Esophagus mucosa (tissue), 1 donor: ENCODE measurements at regions not wholly inside any gene's neighbourhood (a gene's known extent, or its start where the extent isn't known, plus 50 kb on each side); places are given as distances from the start of the nearest gene placed in this dataset.

Source experiments
- ATAC-seq: fragments of 200-7000 bp; cut with Tn5 transposase; one replicate; pipeline ENCODE4 v1.9.1; 2020
- donor health status: DM: yes; HTN: yes; CAD: no.

DNA sequence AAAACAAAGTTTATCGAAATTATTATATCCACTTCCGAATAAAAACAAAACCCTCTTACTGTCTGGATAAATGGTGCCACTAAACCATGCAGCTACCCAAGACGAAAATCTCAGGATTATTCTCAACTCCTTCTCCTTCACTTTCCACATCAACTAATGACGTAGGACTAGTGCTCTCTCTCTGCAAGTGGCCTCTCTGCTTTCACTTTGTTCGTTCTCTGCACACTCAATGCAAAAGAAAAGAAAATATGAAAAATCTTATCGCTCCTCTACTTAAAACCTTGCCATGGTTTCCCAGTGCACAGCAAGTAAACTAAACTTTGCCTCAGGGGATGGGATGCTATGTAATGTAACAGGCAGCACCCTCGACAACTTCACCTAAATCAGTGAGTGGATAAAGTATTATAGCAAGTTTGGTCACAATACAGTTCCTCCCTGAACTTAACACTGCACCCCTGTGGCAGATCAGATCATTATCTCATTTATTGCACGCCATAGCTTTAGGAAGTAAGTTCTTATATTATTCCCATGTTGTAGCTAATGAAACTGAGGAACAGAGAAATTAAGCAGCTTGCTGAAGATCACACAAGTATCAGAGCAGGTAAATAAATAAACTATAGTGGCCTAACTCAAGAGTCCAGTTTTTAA is 262.7 kb upstream of the GADL1 start:
- no peak for ATAC-seq

DNA sequence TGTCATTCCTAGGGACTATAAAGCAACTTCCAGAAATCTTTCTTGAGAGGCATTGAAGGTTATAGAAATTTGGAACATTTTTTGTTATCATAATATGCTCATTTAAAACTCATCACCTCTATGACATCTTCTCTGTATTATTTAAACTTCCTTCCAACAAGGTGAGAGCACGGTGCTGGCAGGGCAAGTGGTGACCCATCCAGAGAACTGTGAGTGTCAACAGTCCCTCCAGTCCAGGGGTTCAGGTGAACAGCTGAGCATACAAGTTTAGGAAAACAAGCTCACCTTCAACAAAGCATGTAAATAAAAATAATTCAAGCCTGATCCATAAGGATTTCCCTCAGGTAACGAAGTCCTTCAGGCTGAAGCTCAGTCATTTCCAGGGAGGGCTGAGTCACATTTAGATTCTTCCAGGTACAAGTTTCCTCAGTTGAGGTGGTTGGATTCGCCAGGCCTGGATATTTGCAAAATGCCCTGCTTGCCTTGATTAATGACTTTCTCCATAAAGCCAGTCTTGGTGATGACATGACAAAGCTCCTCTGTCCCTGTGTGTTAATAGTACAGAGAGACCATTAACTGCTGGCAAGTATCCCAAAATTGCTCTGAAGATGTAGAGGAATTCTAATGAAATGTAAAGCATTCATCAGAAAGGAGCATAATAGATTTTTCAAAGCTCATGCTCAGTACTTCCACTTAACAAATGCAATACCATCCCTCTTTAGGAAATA is 263.6 kb upstream of the GADL1 start:
- ATAC-seq, result no peak

DNA sequence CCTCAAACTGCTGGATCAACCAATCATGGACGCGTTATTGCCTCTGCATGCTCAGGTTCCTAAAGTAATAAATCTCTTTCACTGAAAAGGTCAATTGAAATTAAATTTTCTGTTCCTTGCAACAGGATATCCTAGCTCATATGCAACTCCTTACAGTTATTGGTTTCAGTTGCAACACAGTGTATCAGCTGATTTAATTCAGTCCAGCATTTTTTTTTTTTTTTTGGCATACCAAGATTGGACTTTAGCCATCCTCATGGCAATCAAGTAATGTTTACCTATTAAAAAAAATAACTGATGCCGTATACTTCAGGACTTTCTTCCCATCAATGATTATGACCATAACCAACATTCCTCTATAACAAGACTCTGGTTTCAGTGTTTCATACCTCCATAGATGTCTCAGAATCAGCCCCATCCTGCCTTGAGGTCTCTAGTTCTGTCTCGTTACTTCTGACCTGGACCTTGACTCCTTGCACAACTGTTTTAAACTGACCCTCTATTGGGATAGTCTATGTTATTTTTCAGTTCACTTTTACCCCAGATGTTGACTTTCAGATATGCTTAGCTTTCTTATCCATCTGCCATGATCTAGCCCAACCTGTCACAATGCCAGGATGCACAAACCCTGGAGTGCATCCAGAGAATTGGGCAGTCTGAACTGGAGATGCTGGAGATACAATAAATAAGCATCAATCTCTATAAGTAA is 265.0 kb upstream of the GADL1 start:
- no peak for ATAC-seq

DNA sequence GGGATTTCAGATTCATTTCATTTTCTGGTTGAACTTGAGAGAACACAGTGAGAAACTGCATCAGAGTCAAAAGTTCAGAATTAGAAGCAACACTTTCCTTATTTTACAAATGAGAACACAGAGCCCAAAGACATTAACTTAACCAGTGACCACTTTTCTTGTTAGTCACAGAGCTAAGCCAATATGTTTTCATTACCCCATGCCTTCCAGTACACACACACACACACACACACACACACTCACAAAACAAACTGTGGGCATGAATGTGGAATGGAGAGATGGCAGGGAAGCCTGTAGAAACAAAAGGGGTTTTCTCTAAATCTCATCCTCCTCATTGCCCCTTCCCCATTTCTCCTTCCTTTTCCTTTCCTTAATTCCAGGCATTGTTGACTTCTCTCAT is 267.4 kb upstream of the GADL1 start:
- ATAC-seq, result no peak

DNA sequence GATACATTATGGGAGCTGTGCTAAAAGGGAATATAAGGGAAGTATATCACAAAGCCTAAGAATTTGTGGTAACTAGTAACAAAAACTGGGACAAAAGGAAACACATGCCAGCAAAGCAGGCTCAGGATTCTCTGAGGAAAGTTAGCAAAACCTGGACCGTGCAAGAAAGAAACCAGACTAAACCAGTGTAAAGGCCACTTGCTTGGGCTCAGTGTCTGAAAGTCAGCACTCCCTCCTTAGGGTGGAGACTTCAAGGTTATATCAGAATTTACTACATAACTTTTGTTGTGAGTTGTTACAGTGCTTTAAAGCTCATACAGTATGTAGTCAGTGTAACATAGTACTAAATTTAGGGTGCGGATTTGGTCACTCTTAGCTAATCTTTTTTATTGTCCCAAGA is 269.9 kb upstream of the GADL1 start:
- no peak for ATAC-seq

DNA sequence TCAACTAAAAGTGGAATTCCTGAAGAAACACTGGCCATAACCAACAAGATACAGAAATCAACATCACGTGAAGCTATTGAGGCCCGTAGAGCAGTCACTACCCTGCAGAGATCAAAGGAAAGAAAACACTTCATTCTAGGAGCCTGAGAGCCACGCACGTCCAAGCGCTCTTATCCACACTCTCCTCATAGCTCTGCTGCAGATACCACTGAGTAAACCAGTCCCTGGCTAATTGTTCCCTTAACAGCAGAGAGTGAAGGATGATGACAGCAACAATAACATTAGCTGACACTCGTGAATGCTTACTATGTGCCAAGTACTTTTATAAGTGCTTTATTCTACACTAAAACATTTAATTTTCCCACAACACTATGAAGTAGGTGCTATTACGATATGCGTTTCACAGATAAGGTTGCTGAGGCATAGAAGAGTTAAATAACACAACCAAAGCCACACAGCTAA is 271.0 kb upstream of the GADL1 start:
- no peak for ATAC-seq

DNA sequence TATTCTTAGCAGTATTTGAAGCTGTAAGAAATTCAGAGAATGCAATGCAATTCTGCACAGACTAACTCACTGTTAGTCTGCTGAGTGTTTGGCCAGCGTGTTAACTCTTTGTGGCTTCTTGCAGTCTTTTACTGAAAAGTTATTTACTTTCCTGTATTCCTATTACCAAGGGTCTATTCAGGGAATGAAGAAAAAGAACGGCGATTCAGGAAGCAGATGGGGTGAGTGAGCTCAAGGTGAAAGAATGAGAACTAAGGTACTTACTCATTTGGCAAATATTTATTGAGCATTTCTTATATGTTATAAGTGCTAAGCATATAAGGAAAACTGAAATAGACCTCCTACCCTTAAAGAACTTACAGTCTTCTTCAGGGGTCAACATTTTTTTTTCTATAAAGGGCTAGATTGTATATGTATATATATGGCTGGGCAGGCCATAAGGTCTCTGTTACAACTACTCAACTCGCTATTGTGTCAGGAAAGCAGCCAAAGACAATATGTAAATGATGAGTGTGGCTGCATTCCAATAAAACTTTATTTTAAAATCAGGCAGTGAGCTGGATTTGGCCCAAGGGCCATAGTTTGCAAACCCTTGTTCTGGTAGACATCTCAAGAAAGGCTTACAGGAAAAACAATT is 271.9 kb upstream of the GADL1 start:
- ATAC-seq, result no peak

DNA sequence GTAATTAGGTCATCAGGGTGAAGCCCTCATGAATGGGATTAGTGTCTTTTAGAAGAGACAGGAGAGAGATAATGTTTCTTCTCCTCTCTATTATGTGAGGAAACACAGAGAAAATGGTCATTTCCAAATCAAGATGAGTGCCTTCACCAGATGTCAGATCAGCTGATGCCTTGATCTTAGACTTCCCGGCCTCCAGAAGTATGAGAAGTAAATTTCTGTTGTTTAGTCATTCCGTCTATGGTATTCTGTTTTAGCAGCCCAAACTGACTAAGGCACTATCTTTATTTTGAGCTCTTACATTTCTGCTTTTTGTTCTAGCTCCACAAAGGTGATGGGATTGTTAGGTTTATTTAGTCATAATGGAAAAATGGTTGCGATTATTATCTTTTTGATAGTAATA is 273.2 kb upstream of the GADL1 start:
- ATAC-seq, result no peak

DNA sequence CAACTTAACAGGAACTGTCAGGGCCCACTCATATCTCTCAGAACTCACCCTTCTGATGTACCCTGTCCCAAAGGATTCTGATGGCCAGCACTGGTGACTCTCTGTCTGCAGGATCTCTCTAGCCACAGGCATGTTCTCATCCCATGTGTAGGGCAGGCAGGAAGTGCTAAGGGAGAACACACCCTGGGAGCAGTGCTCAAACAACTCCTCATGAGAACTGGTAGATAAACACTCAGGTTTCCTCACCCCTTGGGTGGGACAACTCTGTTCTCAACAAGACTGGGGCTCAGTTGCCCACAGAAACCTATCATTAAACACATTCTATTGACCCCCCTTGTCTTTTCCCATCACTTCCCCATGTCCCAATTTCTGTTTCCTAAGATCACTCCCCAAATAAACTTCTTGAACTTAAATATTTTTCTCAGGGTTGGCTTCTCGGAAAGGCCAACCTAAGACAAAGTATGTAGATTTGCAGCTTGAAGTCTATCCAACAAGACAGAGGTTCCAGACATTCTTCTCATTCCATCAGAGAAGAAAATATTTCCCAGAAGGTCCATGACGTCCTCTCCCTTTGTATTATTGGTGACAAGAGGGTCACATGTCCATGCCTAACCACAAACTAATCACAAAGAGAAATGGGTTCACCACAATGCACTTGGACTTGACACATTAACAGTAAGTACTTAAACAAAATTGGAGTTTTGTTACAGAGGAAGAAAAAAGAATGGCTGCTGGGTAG is 276.6 kb upstream of the GADL1 start:
- ATAC-seq, result no peak

DNA sequence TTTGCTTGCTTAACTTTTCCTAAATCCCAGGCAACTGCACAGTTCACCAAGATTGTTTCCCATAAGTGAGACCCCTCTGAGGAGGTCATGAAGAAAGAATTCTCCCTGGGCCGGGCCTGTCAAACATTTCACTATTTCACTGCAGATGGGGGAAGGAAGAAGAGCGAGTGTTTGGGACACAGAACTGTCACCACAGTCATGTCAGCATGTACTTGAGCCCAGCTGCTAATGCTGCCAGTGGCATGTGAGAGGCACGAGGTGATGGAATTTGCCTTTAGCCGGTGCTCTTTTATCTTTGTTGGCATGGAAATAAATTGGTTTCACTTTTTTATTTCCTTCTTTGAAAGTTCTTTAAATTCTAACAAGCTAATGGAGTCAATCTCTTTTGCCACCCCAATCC is 277.9 kb upstream of the GADL1 start:
- ATAC-seq, result no peak

DNA sequence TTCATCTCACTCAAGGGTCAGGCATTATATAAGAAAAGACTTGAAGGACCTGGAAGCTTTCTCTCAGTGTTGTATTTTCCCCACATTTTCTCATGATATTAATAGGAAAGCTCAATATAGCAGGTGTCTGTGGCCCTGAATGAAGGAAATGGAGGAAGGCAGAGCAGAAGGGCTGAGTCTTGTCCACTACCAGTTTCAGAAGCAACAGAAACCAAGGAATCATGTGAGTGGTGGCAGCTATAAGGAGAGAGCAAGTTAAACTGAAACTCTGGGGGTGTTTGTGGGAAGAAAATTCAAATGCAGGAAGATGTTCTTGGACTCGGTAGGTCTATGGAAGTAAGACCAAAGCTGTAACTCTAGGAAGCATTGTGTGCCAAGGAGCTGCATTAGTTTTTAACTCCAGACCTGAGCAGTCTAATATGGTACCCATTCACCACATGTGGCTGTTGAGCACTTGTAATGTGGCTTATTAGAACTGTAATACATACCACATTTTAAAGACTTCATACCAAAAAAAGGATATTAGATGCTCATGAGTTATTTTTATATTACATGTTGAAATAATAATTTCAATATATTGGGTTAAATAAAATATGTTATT is 278.8 kb upstream of the GADL1 start:
- ATAC-seq, result no peak

DNA sequence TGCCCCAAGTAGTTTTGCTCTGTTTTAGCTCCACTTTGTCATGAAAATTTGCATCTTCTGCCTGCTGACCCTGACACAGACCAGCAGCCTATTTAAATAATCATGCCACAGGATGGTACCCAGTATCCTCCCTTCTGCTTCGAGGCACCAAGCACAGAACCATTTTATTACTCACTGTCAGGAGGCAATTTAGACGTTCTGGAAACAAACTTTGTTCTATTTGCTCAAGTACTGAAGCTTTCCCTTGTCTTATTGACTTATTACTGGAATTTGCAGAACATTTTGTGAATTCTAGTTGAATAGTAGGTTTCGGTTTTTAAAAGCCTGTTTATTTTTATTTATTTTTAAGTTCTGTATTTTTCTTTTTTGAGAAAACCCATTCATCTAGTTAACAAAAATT is 279.6 kb upstream of the GADL1 start:
- ATAC-seq, result no peak

DNA sequence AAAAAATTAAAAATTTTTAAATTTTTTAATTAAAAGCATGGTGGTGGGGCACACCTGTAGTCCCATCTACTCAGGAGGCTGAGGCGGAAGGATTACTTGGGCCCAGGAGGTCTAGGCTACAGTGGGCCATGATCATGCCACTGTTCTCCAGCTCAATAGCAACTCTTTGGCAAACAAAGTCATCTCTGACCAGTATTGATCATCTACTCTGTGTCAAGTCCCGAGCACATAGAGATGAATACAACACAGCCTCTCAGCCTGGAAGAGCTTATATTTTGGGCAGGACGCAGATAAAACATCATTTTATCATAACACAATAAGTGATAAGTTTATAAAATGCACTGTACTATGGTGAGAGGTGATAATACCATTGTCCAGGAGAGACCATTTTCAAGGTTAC is 281.6 kb upstream of the GADL1 start:
- ATAC-seq, result no peak

DNA sequence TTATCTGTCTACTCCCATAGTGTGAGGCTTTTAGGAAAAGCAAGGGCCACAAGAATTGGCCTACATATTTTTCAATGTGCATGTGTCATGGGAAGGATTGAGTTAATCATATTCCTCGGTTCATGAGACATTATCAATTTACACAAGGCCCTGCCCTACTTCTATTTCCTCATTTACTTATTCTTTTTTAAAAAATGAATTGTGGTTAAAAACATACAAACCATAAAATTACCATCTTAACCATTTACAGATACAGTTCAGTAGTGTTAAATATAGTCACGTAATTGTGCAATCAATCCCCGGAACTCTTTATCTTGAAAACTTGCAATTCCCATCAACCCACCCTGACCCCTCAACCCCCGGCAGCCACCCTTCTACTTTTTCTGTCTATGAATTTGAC is 284.0 kb upstream of the GADL1 start:
- ATAC-seq, result no peak

DNA sequence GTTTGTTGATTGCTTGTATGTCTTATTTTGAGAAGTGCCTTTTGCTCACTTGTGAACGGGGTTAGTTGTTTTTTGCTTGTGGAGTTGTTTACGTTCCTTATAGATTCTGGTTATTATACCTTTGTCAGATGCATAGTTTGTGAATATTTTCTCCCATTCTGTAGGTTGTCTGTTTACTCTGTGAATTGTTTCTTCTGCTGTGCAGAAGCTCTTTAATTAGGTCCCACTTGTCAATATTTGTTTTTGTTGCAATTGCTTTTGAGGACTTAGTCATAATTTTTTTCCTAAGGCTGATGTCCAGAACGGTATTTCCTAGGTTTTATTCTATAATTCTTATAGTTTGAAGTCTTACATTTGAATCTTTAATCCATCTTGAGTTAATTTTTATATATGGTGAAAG is 285.3 kb upstream of the GADL1 start:
- no peak for ATAC-seq

DNA sequence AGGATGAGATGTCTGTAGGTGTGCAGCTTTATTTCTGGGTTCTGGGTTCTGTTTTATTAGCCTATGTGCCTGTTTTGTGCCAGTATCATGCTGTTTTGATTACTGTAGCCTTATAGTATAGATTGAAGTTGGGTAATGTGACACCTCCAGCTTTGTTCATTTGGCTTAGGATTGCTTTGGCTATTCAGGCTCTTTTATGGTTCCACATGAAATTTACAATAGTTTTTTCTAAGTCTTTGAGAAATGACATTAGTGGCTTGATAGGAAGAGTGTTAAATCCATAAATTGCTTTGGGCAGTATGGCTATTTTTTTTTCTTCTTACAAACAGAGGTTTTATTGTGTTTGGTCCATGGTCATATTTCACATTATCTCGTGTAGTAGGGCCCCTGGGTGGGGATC is 285.8 kb upstream of the GADL1 start:
- no peak for ATAC-seq

DNA sequence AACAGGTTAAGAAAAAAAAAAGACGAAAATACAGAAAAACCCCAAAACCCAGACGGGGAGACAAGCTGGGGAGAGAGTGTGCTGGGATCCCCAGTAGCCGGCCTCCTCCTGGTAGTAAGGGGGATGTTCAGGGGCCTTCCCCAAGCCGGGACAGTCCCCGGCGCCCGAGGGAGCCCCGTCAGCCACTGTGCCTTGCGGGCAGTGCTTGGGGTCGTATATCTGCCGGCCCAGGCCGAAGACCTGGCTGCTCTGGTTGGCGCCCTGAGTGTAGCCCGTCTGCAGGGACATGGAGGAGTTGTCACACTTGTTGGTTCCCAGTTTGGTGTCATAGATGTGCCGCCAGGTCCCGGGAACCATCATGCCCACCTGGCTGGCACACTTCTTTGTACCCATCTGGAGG is 287.2 kb upstream of the GADL1 start:
- ATAC-seq, result no peak

DNA sequence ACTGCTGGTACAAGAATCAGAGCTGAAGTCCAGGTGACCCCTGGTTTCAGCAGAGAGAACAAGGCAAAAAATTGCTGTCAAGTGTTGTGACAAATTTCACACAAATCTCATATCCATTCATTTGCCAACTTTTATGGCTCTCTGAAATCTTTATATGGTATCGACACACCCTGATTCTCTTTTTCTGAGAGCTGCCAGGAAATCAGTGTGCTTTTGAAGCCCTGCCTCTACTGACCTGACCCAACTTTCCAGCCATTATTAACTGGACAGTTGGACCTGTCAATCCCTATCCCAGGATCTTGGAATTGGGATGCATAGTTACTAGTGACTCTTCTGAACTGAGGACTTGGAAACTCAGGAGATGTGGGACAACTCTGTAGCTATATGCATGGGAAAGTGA is 288.2 kb upstream of the GADL1 start:
- no peak for ATAC-seq

DNA sequence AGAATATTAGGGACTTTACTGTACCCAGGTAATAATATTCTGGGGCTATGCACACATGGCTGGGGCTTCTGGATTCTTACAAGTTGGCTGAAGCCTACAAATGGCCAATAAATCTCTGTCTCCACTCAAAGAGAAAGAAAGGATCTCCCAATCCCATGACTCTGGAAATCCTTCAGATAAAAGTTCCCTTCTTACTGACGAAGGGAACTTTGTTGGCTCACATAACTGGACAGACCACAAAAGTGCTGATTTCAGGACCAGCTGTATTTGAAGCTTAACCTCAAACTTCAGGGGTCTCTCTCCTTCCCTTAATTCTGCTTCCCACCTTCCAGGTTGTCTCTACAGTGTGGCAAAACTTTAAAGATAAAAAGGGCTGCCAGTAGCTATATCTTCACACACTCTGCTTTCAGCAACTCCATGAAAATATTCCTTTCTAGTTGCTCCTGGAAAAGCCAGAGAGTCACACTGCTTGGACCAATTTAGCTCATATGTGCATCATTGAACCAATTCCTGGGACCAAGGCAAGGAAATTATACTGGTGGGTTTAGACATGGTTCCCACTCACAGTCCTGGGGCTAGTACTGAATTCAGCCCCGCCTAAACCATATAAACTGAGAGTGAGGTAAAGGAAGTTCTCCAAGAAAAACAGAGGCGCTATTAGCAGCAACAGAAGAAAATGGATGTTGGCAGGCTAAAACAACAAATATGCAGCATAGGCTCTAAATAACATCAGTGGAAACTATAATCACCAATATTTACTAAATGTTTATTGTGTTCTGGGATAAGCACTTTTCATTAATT is 290.0 kb upstream of the GADL1 start:
- no peak for ATAC-seq

DNA sequence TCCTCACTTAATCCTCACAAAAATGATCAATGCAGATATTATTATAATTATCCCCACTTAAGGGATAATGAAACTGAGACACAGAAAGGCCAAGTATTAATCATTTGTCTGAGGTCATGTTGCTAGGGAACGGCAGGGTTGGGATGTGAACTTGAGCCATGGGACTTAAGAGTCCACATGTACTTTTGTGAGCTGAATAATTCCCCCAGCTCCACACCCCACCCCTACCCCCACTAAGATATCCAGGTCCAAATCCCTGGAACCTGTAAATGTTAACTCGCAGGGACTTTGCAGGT is 290.5 kb upstream of the GADL1 start:
- no peak for ATAC-seq

DNA sequence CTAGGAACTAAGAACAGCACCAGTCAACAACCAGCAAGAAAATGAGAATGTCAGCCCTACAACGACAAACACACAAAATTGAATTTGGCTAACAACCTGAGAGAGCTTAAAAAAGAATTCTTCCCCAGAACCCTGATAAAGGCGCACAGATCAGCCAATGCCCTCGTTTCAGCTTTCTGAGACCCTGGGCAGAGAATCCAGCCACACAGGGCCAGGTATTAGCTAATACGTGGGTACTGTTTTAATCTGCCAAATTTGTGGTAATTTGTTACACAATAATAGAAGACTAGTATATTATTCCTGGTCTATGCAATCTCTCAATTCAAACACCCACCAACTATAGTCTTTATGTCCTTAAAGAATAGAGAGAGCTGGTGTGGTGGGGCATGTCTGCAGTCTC is 291.6 kb upstream of the GADL1 start:
- no peak for ATAC-seq

DNA sequence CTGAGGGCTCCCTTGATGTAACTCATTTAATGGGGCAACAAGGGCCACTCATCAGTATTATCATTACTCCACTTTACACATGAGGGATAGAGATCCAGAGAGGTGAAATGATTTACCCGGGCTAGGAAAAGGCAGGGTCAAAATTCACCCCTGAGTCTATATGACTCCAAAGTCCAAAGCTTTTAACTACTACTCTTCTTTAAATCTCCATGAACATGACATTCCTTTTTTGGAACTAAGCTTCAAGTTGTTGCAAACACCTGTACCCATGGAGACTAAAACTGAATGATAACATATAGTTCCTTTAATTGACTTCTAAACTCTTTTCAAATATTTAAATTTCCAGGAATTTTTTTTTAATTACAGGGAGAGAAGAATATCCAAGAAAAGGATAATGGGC is 292.9 kb upstream of the GADL1 start:
- ATAC-seq, result no peak
